ENCODE measurements at regions not wholly inside any gene's neighbourhood (a gene's known extent, or its start where the extent isn't known, plus 50 kb on each side); places are given as distances from the start of the nearest gene placed in this dataset.
"Not testable (repeated sequence)": the region's sequence is repeated elsewhere in the genome, so short reads cannot be mapped to it uniquely, and the experiment has no call there.

GRCh38 chr6:99668036-99668705, 61.5 kb downstream of the PRDM13 start:
- DNase-seq = peak; percentile 52

- no peak for DNase-seq
These were observed 83.5 kb downstream of the PRDM13 start for GRCh38 chr6:99689916-99690685.

GRCh38 chr6:99702287-99702686, 95.7 kb downstream of the PRDM13 start:
- DNase-seq = not testable (repeated sequence)

GRCh38 chr6:99709062-99709461, 102.4 kb downstream of the PRDM13 start:
- DNase-seq = no peak

GRCh38 chr6:99711302-99711701, 104.7 kb downstream of the PRDM13 start:
- DNase-seq = no peak

- DNase-seq = no peak
These were observed 105.3 kb downstream of the PRDM13 start for GRCh38 chr6:99711925-99712324.

GRCh38 chr6:99712519-99712918, 105.9 kb downstream of the PRDM13 start:
- DNase-seq = no peak

- DNase-seq = not testable (repeated sequence)
These were observed 115.4 kb downstream of the PRDM13 start for GRCh38 chr6:99722043-99722442.

GRCh38 chr6:99730237-99730636, 123.6 kb downstream of the PRDM13 start:
- not testable (repeated sequence) for DNase-seq

GRCh38 chr6:99736302-99736701, 129.7 kb downstream of the PRDM13 start:
- DNase-seq = no peak

GRCh38 chr6:99739526-99739925, 132.9 kb downstream of the PRDM13 start:
- DNase-seq = peak; percentile 76

GRCh38 chr6:99741092-99741491, 134.5 kb downstream of the PRDM13 start:
- DNase-seq = no peak

- no peak for DNase-seq
These were observed 137.0 kb downstream of the PRDM13 start for GRCh38 chr6:99743647-99744046.

GRCh38 chr6:99745651-99746050, 139.0 kb downstream of the PRDM13 start:
- no peak for DNase-seq

GRCh38 chr6:99746261-99746895, 139.7 kb downstream of the PRDM13 start:
- DNase-seq = peak; percentile 63

GRCh38 chr6:99761711-99762110, 155.1 kb downstream of the PRDM13 start:
- no peak for DNase-seq

- DNase-seq = no peak
These were observed 161.5 kb downstream of the PRDM13 start for GRCh38 chr6:99768166-99768565.

GRCh38 chr6:99779631-99780555, 173.3 kb downstream of the PRDM13 start:
- DNase-seq = no peak

- no peak for DNase-seq
These were observed 173.9 kb downstream of the PRDM13 start for GRCh38 chr6:99780556-99780885.

- no peak for DNase-seq
These were observed 183.1 kb downstream of the PRDM13 start for GRCh38 chr6:99789767-99790166.

- no peak for DNase-seq
These were observed 184.0 kb downstream of the PRDM13 start for GRCh38 chr6:99790679-99791078.

GRCh38 chr6:99801805-99802204, 192.2 kb downstream of the MCHR2 start:
- DNase-seq = no peak

Data from NCI-H524 treated with DMSO at 0.1 percent for 48 hours (cell line).